ENCODE measurements at regions not wholly inside any gene's neighbourhood (a gene's known extent, or its start where the extent isn't known, plus 50 kb on each side); places are given as distances from the start of the nearest gene placed in this dataset.

DNA sequence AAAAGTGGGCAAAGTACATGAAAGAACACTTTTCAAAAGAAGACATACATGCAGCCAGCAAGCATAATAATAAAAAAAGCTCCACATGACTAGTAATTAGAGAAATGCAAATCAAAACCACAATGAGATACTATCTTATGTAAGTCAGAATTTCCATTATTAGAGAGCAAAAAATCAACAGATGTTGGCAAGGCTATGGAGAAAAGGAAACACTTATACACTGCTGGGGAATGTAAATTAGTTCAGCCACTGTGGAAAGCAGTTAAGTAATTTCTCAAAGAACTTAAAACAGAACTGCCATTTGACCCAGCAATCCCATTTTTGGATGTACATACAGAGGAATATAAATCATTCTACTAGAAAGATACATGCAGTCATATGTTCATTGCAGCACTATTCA is 360.7 kb downstream of the NSUN3 start:
- TF ChIP-seq GATA2 (IDR thresholded peaks at IDR 0.05; ENCODE audit: low read depth, low read length) = no peak
- no peak for TF ChIP-seq GATA3 (IDR thresholded peaks at IDR 0.05; ENCODE audit: low read depth, low read length)
